ENCODE measurements at regions not wholly inside any gene's neighbourhood (a gene's known extent, or its start where the extent isn't known, plus 50 kb on each side); places are given as distances from the start of the nearest gene placed in this dataset.

DNA sequence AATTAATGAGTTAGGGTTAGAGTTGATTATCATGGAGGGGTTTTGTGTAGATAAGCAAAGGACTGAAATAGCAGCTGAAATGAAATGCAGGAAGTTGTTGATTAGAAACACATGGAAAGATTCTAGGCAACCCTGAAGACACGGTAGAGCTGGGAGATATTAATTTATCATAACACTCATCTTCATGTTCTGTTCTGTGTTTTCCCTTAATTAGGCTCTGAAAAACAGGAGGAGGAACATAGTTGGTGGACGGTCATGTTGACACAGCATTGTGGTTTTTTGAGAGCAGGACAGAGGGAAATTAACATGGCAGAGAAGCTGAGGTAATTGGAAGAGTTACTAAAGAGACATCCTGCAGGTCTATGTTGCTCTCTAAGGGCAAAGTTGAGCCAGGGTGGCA is 138.8 kb upstream of the UBASH3B start:
- TF ChIP-seq, protein P1, sequence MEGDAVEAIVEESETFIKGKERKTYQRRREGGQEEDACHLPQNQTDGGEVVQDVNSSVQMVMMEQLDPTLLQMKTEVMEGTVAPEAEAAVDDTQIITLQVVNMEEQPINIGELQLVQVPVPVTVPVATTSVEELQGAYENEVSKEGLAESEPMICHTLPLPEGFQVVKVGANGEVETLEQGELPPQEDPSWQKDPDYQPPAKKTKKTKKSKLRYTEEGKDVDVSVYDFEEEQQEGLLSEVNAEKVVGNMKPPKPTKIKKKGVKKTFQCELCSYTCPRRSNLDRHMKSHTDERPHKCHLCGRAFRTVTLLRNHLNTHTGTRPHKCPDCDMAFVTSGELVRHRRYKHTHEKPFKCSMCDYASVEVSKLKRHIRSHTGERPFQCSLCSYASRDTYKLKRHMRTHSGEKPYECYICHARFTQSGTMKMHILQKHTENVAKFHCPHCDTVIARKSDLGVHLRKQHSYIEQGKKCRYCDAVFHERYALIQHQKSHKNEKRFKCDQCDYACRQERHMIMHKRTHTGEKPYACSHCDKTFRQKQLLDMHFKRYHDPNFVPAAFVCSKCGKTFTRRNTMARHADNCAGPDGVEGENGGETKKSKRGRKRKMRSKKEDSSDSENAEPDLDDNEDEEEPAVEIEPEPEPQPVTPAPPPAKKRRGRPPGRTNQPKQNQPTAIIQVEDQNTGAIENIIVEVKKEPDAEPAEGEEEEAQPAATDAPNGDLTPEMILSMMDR (conservative IDR thresholded peaks at IDR 0.05; ENCODE audit: low read depth, low read length) = no peak
- TF ChIP-seq, protein P2, sequence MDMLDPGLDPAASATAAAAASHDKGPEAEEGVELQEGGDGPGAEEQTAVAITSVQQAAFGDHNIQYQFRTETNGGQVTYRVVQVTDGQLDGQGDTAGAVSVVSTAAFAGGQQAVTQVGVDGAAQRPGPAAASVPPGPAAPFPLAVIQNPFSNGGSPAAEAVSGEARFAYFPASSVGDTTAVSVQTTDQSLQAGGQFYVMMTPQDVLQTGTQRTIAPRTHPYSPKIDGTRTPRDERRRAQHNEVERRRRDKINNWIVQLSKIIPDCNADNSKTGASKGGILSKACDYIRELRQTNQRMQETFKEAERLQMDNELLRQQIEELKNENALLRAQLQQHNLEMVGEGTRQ (IDR thresholded peaks at IDR 0.05; ENCODE audit: low read depth, low read length) = no peak
- TF ChIP-seq POLR2A (IDR thresholded peaks at IDR 0.05; ENCODE audit: low read depth, low read length) = no peak
- TF ChIP-seq CEBPB (IDR thresholded peaks at IDR 0.05; ENCODE audit: low read depth, low read length) = no peak
- no peak for TF ChIP-seq RAD21 (IDR thresholded peaks at IDR 0.05; ENCODE audit: low read length)
- TF ChIP-seq MXI1 (IDR thresholded peaks at IDR 0.05; ENCODE audit: borderline replicate concordance, low read depth, low read length) = no peak
- TF ChIP-seq MAFK (IDR thresholded peaks at IDR 0.05; ENCODE audit: low read depth, low read length) = no peak
- TF ChIP-seq RCOR1 (IDR thresholded peaks at IDR 0.05; ENCODE audit: insufficient replicate concordance, low read length) = no peak
- TF ChIP-seq FOS (IDR thresholded peaks at IDR 0.05; ENCODE audit: low read depth, low read length) = no peak
- TF ChIP-seq BHLHE40 (IDR thresholded peaks at IDR 0.05; ENCODE audit: low read depth, low read length) = no peak
- TF ChIP-seq MAZ (IDR thresholded peaks at IDR 0.05; ENCODE audit: borderline replicate concordance, low read depth, low read length) = no peak
- TF ChIP-seq SMC3 (IDR thresholded peaks at IDR 0.05; ENCODE audit: low read depth, low read length) = no peak
